B cell (primary cell): ENCODE measurements at regions not wholly inside any gene's neighbourhood (a gene's known extent, or its start where the extent isn't known, plus 50 kb on each side); places are given as distances from the start of the nearest gene placed in this dataset.

Experiments used
- ATAC-seq: fragments of 200-7000 bp; cut with Tn5 transposase; one replicate; pipeline ENCODE4 v1.10.0; 2021; ENCODE audit warnings: low read depth, mild to moderate bottlenecking, moderate number of reproducible peaks, moderate library complexity
- CTCF ChIA-PET: fragments of 350-600 bp; sonication (Branson Sonifier 250); formaldehyde crosslinking; loops from one replicate; lab custom pipeline; 2021; ENCODE audit warnings: antibody characterized with exemption, inconsistent platforms; lab: Charles Lee
- POLR2A ChIA-PET: fragments of 350-600 bp; sonication (Branson Sonifier 250); formaldehyde crosslinking; loops from one replicate; lab custom pipeline; 2021; ENCODE audit warnings: antibody characterized with exemption; lab: Charles Lee
- DNase-seq: peaks from one replicate; pipeline ENCODE4 v3.0.0; 2013
- H2AFZ ChIP-seq: 2 replicates; pipeline ENCODE4 v1.6.1; 2012; ENCODE audit warnings: mild to moderate bottlenecking, low read depth, low read length; ENCODE audit not compliant: insufficient read depth, poor library complexity, severe bottlenecking
- H3K27ac ChIP-seq, 2 donors: 1 replicate in 1 of 2; 2 replicates in 1 of 2; pipeline ENCODE4 v1.5.1; 2012 to 2013; ENCODE audit warnings: low read length in 2 of 2, mild to moderate bottlenecking in 2 of 2, moderate library complexity in 1 of 2
- H3K27me3 ChIP-seq, 4 experiments: fragments of 200-600 bp in 1 of 4; sonication (generic) in 1 of 4; replicated peaks in 1 of 4; 1 replicate in 2 of 4; 2 replicates in 2 of 4; pipeline versions ENCODE4 v1.6.1 to v1.7.0; 2013 to 2016; ENCODE audit warnings: low read length in 3 of 4, mild to moderate bottlenecking in 2 of 4, mixed read lengths in 1 of 4, moderate library complexity in 1 of 4; ENCODE audit not compliant: insufficient read depth in 4 of 4, control insufficient read depth in 3 of 4; ENCODE audit errors: control extremely low read depth in 1 of 4
- H3K36me3 ChIP-seq, 2 experiments: replicated peaks in 1 of 2; 1 replicate in 1 of 2; 2 replicates in 1 of 2; pipeline versions ENCODE4 v1.6.1 to v1.7.1; 2013; ENCODE audit warnings: low read length in 1 of 2; ENCODE audit not compliant: insufficient read depth in 2 of 2, control insufficient read depth in 1 of 2; ENCODE audit errors: control extremely low read depth in 1 of 2, extremely low read depth in 1 of 2
- H3K4me1 ChIP-seq, 2 donors: fragments of 200-600 bp in 1 of 2; sonication (generic) in 1 of 2; 1 replicate in 1 of 2; 2 replicates in 1 of 2; pipeline versions ENCODE4 v1.5.1 to v1.6.1; 2013 to 2017; ENCODE audit warnings: low read length in 2 of 2; ENCODE audit not compliant: control insufficient read depth in 2 of 2, insufficient read depth in 2 of 2
- H3K4me2 ChIP-seq: replicated peaks from 2 replicates; pipeline ENCODE3; 2012; ENCODE audit warnings: mild to moderate bottlenecking, low read depth, low read length; ENCODE audit not compliant: poor library complexity, severe bottlenecking
- H3K4me3 ChIP-seq, 5 experiments: fragments of 200-600 bp in 1 of 5; sonication (generic) in 1 of 5; 1 replicate in 3 of 5; 2 replicates in 2 of 5; pipeline versions ENCODE4 v1.5.1 to v1.7.0; 2011 to 2016; ENCODE audit warnings: low read length in 4 of 5, mild to moderate bottlenecking in 4 of 5, low read depth in 2 of 5, control low read depth in 1 of 5, moderate library complexity in 1 of 5; ENCODE audit not compliant: insufficient read depth in 1 of 5; ENCODE audit errors: control extremely low read depth in 1 of 5, extremely low read depth in 1 of 5
- H3K79me2 ChIP-seq: fragments of 200-600 bp; sonication (generic); one replicate; pipeline ENCODE4 v1.6.0; 2016; ENCODE audit warnings: low read length; ENCODE audit not compliant: control insufficient read depth, insufficient read depth
- H3K9ac ChIP-seq: fragments of 200-600 bp; sonication (generic); 2 replicates; pipeline ENCODE4 v1.6.1; 2017; ENCODE audit warnings: mild to moderate bottlenecking, low read length, moderate library complexity
- H3K9me3 ChIP-seq, 3 donors: one replicate each; pipeline versions ENCODE4 v1.6.1 to v1.7.1; 2013; ENCODE audit warnings: low read length in 2 of 3; ENCODE audit not compliant: control insufficient read depth in 2 of 3, insufficient read depth in 1 of 3; ENCODE audit errors: control extremely low read depth in 1 of 3
- H4K20me1 ChIP-seq: 2 replicates; pipeline ENCODE4 v1.6.0; 2012; ENCODE audit warnings: mild to moderate bottlenecking, low read length; ENCODE audit not compliant: insufficient read depth, control insufficient read depth, poor library complexity, severe bottlenecking
- H3K27ac Mint-ChIP-seq: one replicate; pipeline ENCODE4 v1.8.0; 2021; ENCODE audit warnings: mixed read lengths
- H3K27me3 Mint-ChIP-seq: one replicate; pipeline ENCODE4 v1.8.0; 2021; ENCODE audit warnings: mixed read lengths
- H3K4me1 Mint-ChIP-seq: one replicate; pipeline ENCODE4 v1.8.0; 2021; ENCODE audit warnings: mixed read lengths
- H3K4me3 Mint-ChIP-seq: one replicate; pipeline ENCODE4 v1.8.0; 2021; ENCODE audit warnings: mixed read lengths
- H3K9me3 Mint-ChIP-seq: one replicate; pipeline ENCODE4 v1.8.0; 2022; ENCODE audit warnings: mixed read lengths; ENCODE audit not compliant: insufficient read depth
- EZH2 ChIP-seq: IDR thresholded peaks from 2 replicates; pipeline ENCODE4 v1.6.1; 2012; ENCODE audit warnings: borderline replicate concordance, low read depth, mild to moderate bottlenecking, moderate library complexity, low read length; ENCODE audit not compliant: insufficient read depth, poor library complexity, severe bottlenecking
- WGBS: methylation state at CpG from one replicate; pipeline ENCODE4 v1.1.5; 2013; ENCODE audit warnings: missing lambda C conversion rate; ENCODE audit not compliant: insufficient coverage; 5-methylcytosine and 5-hydroxymethylcytosine counted together
- intact Hi-C: fragments of 100-400 bp; cut with micrococcal nuclease; formaldehyde crosslinking; loops from one replicate; pipeline ENCODE4 v1.10.0; 2022
- TF ChIP-seq, protein P1 (sequence below): fragments of 200-600 bp; IDR thresholded peaks from one replicate; pipeline ENCODE4 v1.8.0; 2022; ENCODE audit warnings: antibody characterized with exemption, mild to moderate bottlenecking

DNA sequence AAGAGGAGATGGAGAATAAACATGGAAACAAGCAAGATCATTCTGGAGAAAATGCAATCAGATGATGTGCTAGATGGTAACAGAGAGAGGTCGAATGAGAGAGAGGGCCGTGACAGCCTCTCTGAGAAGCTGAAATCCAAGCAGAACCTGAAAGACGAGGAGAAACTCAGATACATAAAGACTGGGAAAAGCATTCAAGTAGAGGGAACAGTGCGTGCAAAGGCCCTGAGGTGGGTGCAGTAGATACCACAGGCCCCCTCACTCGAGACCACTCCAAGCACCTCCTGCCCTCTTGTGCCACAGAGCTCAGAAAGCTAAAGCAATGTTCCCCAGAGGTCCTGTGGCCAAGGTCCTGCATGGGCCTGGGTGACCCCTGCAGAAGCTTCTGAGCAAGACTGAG is 54.8 kb upstream of the DLK1 start:
- intact Hi-C loops, result no loop called here

DNA sequence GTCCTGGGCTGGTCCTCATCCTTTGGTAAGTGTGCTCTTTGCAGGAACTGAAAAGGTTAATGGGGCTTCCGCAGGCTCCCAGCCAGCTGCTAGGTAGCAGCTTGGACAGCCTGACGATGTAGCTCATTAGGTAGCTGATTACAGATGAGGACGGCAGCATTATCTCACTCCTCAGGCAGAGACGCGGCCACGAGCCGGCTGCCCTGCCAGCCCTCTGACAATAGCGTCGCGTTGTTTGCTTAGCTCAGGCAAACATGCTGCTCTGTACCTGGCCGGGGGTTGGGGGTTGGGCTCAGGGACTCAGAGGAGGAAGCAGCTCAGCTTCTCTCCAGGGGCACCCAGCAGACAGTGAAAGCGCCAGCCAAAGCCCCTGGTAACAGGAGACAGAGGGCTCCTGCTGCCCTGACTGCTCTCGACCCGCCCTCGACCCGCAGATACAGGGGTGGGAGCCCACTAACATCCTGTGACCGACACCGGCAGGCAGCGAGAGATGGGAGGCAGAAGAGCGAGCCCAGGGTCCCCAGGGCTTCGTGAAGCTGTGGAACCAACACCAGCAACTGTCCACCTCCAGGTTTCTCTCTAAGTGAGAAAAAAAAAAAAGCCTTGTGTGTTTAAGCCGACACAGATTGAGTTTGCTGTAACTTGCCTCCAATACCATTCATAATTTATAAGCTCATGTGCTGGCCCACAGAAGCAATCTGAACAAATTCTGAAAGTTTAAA is 53.4 kb upstream of the DLK1 start:
- Histone ChIP-seq H3K4me3 (no peak overlapping the region), H3K27me3 (peaks cover 0 to 21% (median 3%) of the 10 kb centered on the region in 4 experiments), H3K36me3 (no peaks in the 10 kb centered on the region), H4K20me1 (no peaks in the 10 kb centered on the region), H3K9ac (no peak overlapping the region), H3K9me3 (peaks cover 0 to 6% (median 0%) of the 10 kb centered on the region in 3 donors), H3K79me2 (no peaks in the 10 kb centered on the region), H3K4me2 (no peak overlapping the region), H3K27ac (no peak overlapping the region), H3K4me1 (no peaks in the 10 kb centered on the region), H2AFZ (no peak overlapping the region)
- CTCF ChIA-PET, result interaction anchor here (0.7 kb wide), 1 partner anchor 82 kb away, joined by 3 read pairs; no protein-coding TSS in a partner anchor
- intact Hi-C loops, result no loop called here
- POLR2A ChIA-PET, result no interaction called here
- Mint-ChIP-seq H3K9me3 (no peaks in the 10 kb centered on the region), H3K4me3 (no peak overlapping the region), H3K4me1 (no peaks in the 10 kb centered on the region), H3K27me3 (peaks cover 34% of the 10 kb centered on the region), H3K27ac (no peak overlapping the region)
- TF ChIP-seq, protein P1, sequence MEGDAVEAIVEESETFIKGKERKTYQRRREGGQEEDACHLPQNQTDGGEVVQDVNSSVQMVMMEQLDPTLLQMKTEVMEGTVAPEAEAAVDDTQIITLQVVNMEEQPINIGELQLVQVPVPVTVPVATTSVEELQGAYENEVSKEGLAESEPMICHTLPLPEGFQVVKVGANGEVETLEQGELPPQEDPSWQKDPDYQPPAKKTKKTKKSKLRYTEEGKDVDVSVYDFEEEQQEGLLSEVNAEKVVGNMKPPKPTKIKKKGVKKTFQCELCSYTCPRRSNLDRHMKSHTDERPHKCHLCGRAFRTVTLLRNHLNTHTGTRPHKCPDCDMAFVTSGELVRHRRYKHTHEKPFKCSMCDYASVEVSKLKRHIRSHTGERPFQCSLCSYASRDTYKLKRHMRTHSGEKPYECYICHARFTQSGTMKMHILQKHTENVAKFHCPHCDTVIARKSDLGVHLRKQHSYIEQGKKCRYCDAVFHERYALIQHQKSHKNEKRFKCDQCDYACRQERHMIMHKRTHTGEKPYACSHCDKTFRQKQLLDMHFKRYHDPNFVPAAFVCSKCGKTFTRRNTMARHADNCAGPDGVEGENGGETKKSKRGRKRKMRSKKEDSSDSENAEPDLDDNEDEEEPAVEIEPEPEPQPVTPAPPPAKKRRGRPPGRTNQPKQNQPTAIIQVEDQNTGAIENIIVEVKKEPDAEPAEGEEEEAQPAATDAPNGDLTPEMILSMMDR, result no peak
- no peak for TF ChIP-seq EZH2
- ATAC-seq (no peak), DNase-seq (no peak)
- WGBS, result 21% methylated on average over 18 of the region's 22 CpGs

More for the DNA sequence above, 54.8 kb upstream of the DLK1 start:
- Mint-ChIP-seq H3K4me3 (no peak overlapping the region), H3K27ac (no peak overlapping the region), H3K9me3 (no peaks in the 10 kb centered on the region), H3K4me1 (no peaks in the 10 kb centered on the region), H3K27me3 (peaks cover 37% of the 10 kb centered on the region)
- H4K20me1 ChIP-seq, result no peaks in the 10 kb centered on the region
- no peak overlapping the region for H2AFZ ChIP-seq
- CTCF ChIA-PET, result no interaction called here
- DNase-seq (no peak), ATAC-seq (no peak)
- no peak for TF ChIP-seq EZH2
- TF ChIP-seq, protein P1, result no peak
- H3K9me3 ChIP-seq, result peaks cover 0 to 6% (median 0%) of the 10 kb centered on the region in 3 donors
- H3K4me1 ChIP-seq, result no peaks in the 10 kb centered on the region
- H3K36me3 ChIP-seq, result no peaks in the 10 kb centered on the region
- WGBS, result 70% methylated on average over 4 of the region's 5 CpGs
- no peak overlapping the region for H3K4me2 ChIP-seq
- POLR2A ChIA-PET, result no interaction called here
- no peak overlapping the region for H3K9ac ChIP-seq
- no peak overlapping the region for H3K4me3 ChIP-seq
- no peaks in the 10 kb centered on the region for H3K79me2 ChIP-seq
- H3K27me3 ChIP-seq, result peaks cover 0 to 21% (median 3%) of the 10 kb centered on the region in 4 experiments
- H3K27ac ChIP-seq, result no peak overlapping the region
